Stimulated activated naive B cell treated with anti-CD40 and anti-IgM and Interleukin-4, amounts not matched to agents 10 μg/mL and 1 μg/mL and 100 μg/mL, for 72 hours (primary cell): ENCODE measurements at regions not wholly inside any gene's neighbourhood (a gene's known extent, or its start where the extent isn't known, plus 50 kb on each side); places are given as distances from the start of the nearest gene placed in this dataset.

Source experiments
- ATAC-seq, 2 donors: fragments of 150-1000 bp; cut with Tn5 transposase; replicated peaks; 2 replicates each; pipeline ENCODE4 v1.10.0; 2021; ENCODE audit warnings: moderate library complexity in 1 of 2
- DNase-seq: peaks from one replicate; pipeline ENCODE4 v3.0.0; 2021
- H3K27ac Mint-ChIP-seq: one replicate; pipeline ENCODE4 v1.8.0; 2022; ENCODE audit warnings: mild to moderate bottlenecking, mixed read lengths
- H3K27me3 Mint-ChIP-seq, 2 donors: one replicate each; pipeline ENCODE4 v1.8.0; 2022; ENCODE audit warnings: mixed read lengths in 2 of 2
- H3K36me3 Mint-ChIP-seq, 2 donors: one replicate each; pipeline ENCODE4 v1.8.0; 2022; ENCODE audit warnings: mixed read lengths in 2 of 2, mild to moderate bottlenecking in 1 of 2
- H3K4me1 Mint-ChIP-seq, 2 donors: one replicate each; pipeline ENCODE4 v1.8.0; 2022; ENCODE audit warnings: mixed read lengths in 2 of 2, mild to moderate bottlenecking in 1 of 2
- H3K4me3 Mint-ChIP-seq, 2 donors: one replicate each; pipeline ENCODE4 v1.8.0; 2022; ENCODE audit warnings: mild to moderate bottlenecking in 2 of 2, mixed read lengths in 2 of 2, moderate library complexity in 1 of 2
- H3K9me3 Mint-ChIP-seq, 2 donors: one replicate each; pipeline ENCODE4 v1.8.0; 2022; ENCODE audit warnings: mixed read lengths in 2 of 2, mild to moderate bottlenecking in 1 of 2

DNA sequence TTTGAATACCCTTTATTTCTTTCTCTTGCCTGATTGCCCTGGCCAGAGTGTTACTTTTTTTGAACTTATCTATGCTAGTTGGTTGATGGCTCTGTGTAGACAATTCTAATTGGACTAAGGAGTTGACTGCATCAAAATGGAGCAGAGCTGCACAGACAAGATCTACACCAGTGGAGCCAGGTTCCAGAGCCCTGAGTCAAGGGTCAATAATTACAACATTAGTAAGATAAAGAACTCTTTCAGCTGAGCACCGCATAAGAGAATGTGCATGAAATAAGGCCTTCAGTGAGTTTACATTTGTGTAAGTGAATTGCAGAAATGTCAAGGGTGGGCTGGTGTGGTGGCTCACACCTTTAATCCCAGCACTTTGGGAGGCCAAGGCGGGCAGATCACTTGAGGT is 599.7 kb upstream of the TENM3 start:
- Mint-ChIP-seq H3K27me3 (no peaks in the 10 kb centered on the region), H3K9me3 (peaks cover 4 to 7% of the 10 kb centered on the region in 2 donors), H3K4me3 (no peak overlapping the region), H3K36me3 (no peaks in the 10 kb centered on the region), H3K4me1 (no peaks in the 10 kb centered on the region), H3K27ac (no peak overlapping the region)
- DNase-seq (no peak), ATAC-seq (no peak)

DNA sequence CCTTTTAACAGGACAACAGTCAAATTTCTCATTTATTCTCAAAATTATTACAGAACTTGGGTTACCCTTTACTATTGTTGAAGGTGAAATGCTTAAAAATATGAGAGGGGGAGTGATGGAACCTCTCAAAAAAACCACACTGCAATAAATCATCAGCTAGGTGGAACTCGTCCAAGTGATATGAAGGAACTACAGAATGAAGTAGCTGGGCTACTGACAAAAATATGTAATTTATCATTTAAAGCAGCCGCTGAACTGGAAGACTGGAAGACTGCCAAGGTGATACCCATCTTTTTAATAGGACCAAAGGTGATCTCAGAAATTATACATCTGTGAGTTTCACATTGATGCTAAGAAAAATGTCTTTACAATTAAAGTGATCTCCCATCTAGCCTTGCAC is 597.7 kb upstream of the TENM3 start:
- Mint-ChIP-seq H3K27me3 (no peaks in the 10 kb centered on the region), H3K9me3 (peaks cover 4 to 11% of the 10 kb centered on the region in 2 donors), H3K4me1 (no peaks in the 10 kb centered on the region), H3K36me3 (no peaks in the 10 kb centered on the region), H3K4me3 (no peak overlapping the region), H3K27ac (no peak overlapping the region)
- ATAC-seq (no peak), DNase-seq (no peak)

DNA sequence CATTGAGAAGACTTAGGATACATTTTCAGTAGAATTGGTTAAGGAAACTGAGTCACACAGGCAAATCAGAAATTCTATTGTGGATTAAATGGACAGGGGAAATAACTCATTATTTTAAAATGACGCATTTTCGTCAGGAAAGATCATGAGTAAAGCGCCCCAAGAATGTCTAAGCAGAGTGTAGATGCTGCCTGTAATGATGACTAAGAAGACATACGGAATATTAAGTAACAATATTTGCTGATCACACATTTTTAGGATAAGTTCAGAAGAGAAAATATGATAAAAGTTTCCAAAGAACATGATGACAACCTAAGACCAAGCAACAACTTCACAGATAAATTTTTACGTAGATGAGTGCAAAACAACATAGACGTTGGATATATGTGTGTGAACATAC is 596.3 kb upstream of the TENM3 start:
- ATAC-seq (no peak), DNase-seq (no peak)
- no peak overlapping the region for H3K4me3 Mint-ChIP-seq
- no peaks in the 10 kb centered on the region for H3K4me1 Mint-ChIP-seq
- no peak overlapping the region for H3K27ac Mint-ChIP-seq
- H3K36me3 Mint-ChIP-seq, result no peaks in the 10 kb centered on the region
- H3K27me3 Mint-ChIP-seq, result no peaks in the 10 kb centered on the region
- peaks cover 4 to 9% of the 10 kb centered on the region in 2 donors for H3K9me3 Mint-ChIP-seq

DNA sequence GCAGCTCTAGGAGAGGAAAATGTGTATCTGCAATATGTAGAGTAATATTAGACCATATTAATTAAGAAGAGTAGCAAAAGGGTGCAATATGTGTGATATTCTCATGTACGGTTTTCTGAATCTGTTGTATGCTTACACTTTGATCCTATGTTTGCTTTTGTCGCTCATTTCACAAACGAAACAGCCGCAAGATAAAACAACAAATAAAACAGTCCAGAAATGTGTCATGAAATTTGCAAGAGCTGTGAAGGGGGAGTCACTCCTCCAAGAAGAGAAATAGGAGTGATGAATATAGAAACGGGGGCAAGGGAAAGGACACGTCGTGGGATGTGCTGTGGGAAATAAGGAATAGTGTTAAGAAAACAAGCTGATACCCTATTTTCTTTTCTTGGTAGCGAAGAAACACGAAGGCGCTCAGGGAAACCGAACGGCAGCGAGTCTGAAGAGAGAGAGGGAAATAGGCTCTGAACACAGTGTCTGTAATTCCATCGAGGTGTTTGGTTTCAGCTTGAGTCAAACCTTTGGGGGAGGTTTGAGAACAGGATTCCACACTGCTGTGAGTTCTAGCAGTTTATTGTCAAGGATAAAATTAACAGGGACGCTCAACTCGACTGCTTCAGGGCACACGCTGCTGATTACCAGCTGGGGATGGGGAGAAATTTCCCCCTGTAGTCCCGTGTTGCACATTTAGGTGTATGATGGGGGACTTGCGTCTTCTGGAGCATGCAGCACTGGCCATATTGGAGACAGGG is 595.6 kb upstream of the TENM3 start:
- Mint-ChIP-seq H3K27ac (no peak overlapping the region), H3K4me1 (no peaks in the 10 kb centered on the region), H3K27me3 (no peaks in the 10 kb centered on the region), H3K9me3 (peaks cover 4 to 9% of the 10 kb centered on the region in 2 donors), H3K36me3 (no peaks in the 10 kb centered on the region), H3K4me3 (no peak overlapping the region)
- DNase-seq, result no peak
- ATAC-seq, result no peak

DNA sequence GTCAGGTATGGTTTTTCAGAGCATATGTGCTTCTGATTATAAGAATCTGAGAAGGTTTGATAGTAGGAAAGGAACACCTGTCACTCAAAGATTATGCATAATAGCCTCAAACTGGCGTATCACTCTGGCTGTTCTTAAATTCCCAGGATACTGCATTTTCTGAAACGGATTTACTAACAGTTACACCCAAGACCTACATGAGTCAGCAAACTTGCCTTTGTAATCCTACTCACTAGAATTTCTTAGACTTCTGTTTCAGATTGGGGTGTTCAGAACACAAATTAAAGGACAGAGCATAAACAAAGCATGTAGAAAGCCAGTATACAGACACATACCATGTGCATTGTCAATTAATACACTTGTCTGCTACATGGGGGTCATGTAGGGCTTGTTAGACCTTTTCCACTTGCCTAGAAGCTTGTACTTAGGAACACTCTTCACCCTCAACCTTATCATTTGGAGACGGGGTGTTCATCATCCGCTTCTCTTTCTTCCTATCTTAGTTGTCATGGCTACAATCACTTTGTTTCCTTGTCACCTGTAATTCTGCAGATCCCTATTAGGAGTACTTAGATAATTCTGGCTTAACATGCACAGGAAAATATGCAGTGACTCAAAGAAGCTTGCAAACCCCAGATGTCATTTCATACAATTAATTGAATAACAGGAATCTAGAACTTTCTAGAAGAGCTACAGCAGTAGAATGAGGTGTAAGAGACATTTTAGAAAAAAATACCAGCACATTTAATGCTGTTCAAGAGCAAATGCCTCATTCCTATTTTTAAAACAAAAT is 593.0 kb upstream of the TENM3 start:
- Mint-ChIP-seq H3K4me3 (no peak overlapping the region), H3K9me3 (peaks cover 7 to 8% of the 10 kb centered on the region in 2 donors), H3K4me1 (no peaks in the 10 kb centered on the region), H3K27ac (no peak overlapping the region), H3K36me3 (no peaks in the 10 kb centered on the region), H3K27me3 (no peaks in the 10 kb centered on the region)
- ATAC-seq (no peak), DNase-seq (no peak)

DNA sequence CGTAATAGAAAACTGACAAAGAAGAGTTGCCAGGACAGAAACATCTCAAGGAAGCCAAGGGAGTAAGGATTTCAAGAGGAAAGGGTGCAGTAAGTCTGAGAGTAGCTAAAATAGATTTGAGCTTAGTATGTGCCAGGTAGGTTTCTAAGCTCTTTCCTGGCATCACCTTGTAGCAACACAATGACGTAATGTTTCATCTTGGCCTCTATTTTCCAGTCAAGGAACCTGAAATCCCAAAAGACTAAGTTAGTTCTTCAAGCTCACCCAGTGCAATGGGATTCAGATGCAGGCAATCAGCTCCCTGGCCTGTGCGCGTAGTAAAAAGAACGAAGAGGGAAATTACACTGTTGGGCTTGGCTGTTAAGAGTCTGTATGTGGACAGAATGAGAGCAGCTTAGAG is 586.5 kb upstream of the TENM3 start:
- H3K27me3 Mint-ChIP-seq, result no peaks in the 10 kb centered on the region
- H3K27ac Mint-ChIP-seq, result no peak overlapping the region
- H3K4me1 Mint-ChIP-seq, result no peaks in the 10 kb centered on the region
- H3K4me3 Mint-ChIP-seq, result no peak overlapping the region
- DNase-seq (no peak), ATAC-seq (no peak)
- no peaks in the 10 kb centered on the region for H3K36me3 Mint-ChIP-seq
- peaks cover 0 to 12% of the 10 kb centered on the region in 2 donors for H3K9me3 Mint-ChIP-seq

DNA sequence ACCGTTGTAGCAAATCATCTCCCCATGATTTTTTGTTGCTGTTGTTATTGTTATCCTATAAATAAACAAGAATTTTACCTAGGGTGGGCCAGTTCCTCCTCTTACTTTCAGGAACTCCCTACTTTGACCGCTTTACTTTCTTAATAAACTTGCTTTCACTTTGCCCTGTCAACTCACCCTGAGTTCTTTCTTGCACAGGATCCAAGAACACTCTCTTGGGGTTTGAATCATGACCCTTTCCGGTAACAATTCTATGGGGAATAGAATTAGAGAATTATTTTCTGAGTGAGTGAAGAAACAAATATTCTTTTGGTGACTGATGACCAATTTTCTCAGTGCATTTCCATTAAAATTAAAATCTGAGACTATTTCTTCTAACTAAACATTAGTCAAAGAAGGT is 584.0 kb upstream of the TENM3 start:
- no peaks in the 10 kb centered on the region for H3K4me1 Mint-ChIP-seq
- no peak for DNase-seq
- H3K9me3 Mint-ChIP-seq, result peaks cover 0 to 8% of the 10 kb centered on the region in 2 donors
- no peak for ATAC-seq
- H3K36me3 Mint-ChIP-seq, result no peaks in the 10 kb centered on the region
- no peak overlapping the region for H3K4me3 Mint-ChIP-seq
- H3K27me3 Mint-ChIP-seq, result no peaks in the 10 kb centered on the region
- no peak overlapping the region for H3K27ac Mint-ChIP-seq

DNA sequence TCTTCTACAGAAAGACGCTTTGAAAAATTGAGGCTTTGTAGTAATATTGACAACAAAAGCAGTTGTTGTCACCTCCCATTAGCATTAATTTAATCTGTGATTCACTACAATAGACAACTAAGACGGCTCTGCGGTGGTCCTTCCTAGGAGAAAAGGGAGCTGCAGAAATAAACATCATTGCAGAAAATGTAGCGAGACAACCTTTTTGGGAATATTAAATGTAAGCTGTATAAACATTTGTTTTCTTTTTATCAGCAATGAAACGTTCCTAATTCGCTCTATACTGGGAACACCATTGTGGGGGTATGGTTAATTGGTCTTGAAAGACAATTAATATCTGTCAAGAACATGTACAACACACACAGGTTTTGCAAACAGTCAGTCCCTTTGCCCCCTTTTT is 583.3 kb upstream of the TENM3 start:
- no peak overlapping the region for H3K27ac Mint-ChIP-seq
- peaks cover 0 to 7% of the 10 kb centered on the region in 2 donors for H3K9me3 Mint-ChIP-seq
- DNase-seq, result no peak
- H3K4me1 Mint-ChIP-seq, result no peaks in the 10 kb centered on the region
- no peak for ATAC-seq
- H3K27me3 Mint-ChIP-seq, result no peaks in the 10 kb centered on the region
- no peak overlapping the region for H3K4me3 Mint-ChIP-seq
- no peaks in the 10 kb centered on the region for H3K36me3 Mint-ChIP-seq

DNA sequence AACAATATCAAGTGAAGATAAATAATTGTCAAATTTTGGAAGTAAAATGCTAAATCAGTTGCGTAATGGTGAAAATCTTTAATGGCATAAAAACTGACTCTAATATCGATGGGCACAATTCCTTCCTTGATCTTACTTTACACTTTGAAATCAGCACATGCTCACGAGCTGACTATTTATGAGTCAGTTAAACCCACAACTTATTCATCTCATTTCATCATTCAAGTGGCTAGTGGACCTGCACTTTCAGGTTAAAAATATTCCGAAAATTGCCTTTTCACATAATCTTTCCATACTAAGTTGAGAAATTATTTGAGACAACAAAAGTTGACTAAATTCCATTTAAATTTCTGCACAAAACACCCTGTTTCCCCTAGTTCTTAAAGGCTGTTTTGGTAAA is 582.1 kb upstream of the TENM3 start:
- H3K4me1 Mint-ChIP-seq, result no peaks in the 10 kb centered on the region
- no peaks in the 10 kb centered on the region for H3K36me3 Mint-ChIP-seq
- H3K27me3 Mint-ChIP-seq, result no peaks in the 10 kb centered on the region
- no peak for DNase-seq
- H3K4me3 Mint-ChIP-seq, result no peak overlapping the region
- peaks cover 0 to 3% of the 10 kb centered on the region in 2 donors for H3K9me3 Mint-ChIP-seq
- no peak overlapping the region for H3K27ac Mint-ChIP-seq
- no peak for ATAC-seq

DNA sequence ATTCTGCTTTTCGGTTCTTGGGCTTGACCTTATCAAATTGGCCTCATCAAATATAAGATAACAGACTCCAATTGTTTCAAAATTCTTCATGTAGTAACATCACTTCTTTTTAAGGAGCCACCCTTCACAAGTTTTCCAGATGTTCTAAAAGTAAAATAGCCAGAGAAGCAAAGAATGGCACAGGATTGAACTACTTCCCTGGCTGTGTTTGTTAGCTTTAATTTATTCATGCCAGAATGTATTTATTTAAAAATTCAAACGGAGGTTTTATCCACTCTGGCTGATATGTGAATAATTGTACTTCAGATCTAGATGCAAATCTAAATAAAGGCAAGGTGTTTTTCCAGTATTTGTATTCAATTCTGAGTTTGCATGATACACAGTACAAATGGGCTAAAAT is 581.3 kb upstream of the TENM3 start:
- Mint-ChIP-seq H3K27ac (no peak overlapping the region), H3K4me3 (no peak overlapping the region), H3K36me3 (no peaks in the 10 kb centered on the region), H3K4me1 (no peaks in the 10 kb centered on the region), H3K27me3 (no peaks in the 10 kb centered on the region), H3K9me3 (no peaks in the 10 kb centered on the region)
- DNase-seq, result no peak
- no peak for ATAC-seq

DNA sequence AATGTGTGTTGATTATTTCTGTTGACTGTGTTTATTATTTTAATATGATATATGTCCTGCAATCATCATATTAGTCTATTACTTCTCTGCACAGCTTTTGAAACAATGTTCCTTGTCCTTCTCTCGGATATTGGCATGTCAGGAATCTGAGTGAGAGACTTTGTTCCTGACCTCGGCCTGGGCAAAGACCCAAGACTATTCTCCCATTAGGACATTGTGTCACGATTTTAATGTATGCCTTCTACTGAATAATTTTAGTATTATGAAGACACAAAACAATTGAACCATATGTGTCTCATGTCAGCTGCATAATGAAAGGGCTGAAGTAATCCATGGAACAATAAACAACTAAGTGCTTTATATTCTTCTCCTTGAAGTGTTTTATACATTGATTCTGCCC is 580.8 kb upstream of the TENM3 start:
- Mint-ChIP-seq H3K4me1 (no peaks in the 10 kb centered on the region), H3K36me3 (no peaks in the 10 kb centered on the region), H3K27ac (no peak overlapping the region), H3K4me3 (no peak overlapping the region), H3K9me3 (no peaks in the 10 kb centered on the region), H3K27me3 (no peaks in the 10 kb centered on the region)
- no peak for ATAC-seq
- DNase-seq, result no peak

DNA sequence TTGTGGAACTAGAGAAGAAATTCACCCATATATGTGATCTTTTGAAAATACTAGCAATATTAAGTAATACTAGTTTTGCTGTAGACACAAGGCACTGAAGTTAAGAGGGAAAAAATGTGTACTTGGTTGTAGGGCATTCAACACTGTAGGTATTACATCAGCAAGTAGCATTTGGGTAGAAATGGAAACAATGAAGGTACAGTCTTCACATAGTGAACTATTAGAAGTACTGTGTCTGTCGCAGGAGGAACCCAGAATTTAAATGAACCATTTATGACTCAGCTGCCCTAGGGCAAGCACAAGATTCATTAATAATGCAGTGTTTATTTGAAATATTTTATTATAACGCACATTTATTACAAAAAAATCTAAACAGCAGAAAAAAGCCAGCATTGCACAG is 572.7 kb upstream of the TENM3 start:
- no peaks in the 10 kb centered on the region for H3K4me1 Mint-ChIP-seq
- no peak overlapping the region for H3K27ac Mint-ChIP-seq
- no peaks in the 10 kb centered on the region for H3K9me3 Mint-ChIP-seq
- ATAC-seq (no peak), DNase-seq (no peak)
- H3K36me3 Mint-ChIP-seq, result no peaks in the 10 kb centered on the region
- no peaks in the 10 kb centered on the region for H3K27me3 Mint-ChIP-seq
- no peak overlapping the region for H3K4me3 Mint-ChIP-seq

DNA sequence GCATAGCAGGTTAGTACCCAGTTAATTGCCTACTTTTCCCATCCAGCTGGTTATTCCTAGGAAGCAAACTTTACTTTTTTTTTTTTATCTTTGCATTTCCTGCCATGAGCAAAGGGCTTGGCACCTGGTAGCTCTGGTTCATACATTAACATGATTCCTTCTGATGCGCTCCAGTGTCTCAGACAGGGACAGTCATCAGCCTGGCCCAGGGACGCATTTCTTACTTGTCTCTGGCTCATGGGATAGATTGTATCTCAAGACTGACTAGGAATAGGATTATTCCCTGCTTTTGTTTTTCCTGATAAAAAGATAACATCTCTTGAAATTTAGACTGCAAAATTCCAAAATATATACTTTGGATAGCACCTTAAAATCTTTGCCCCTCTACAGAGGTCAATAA is 571.5 kb upstream of the TENM3 start:
- Mint-ChIP-seq H3K4me3 (no peak overlapping the region), H3K36me3 (no peaks in the 10 kb centered on the region), H3K9me3 (no peaks in the 10 kb centered on the region), H3K27me3 (no peaks in the 10 kb centered on the region), H3K27ac (no peak overlapping the region), H3K4me1 (no peaks in the 10 kb centered on the region)
- no peak for ATAC-seq
- DNase-seq, result no peak

DNA sequence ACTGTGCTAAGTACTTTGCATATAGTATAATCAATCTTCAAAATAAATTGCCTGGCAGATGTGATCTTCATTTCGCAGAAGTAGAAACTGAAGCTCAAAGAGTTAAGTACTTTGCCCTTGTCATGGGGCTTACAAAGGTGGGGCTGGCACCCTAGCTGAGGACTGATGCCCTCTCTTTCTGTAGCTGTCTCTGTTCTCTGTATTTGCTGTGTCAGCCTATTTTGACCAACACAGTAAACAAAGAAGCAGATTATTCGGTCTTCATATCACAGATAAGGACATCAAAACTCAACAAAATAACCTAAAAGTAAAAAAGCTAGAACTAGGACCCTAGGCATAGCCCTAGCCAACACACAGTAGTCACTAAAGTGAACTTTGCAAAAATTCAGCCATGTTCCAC is 570.5 kb upstream of the TENM3 start:
- H3K4me3 Mint-ChIP-seq, result no peak overlapping the region
- no peaks in the 10 kb centered on the region for H3K4me1 Mint-ChIP-seq
- ATAC-seq (no peak), DNase-seq (no peak)
- H3K27ac Mint-ChIP-seq, result no peak overlapping the region
- no peaks in the 10 kb centered on the region for H3K36me3 Mint-ChIP-seq
- H3K9me3 Mint-ChIP-seq, result peaks cover 0 to 4% of the 10 kb centered on the region in 2 donors
- no peaks in the 10 kb centered on the region for H3K27me3 Mint-ChIP-seq

DNA sequence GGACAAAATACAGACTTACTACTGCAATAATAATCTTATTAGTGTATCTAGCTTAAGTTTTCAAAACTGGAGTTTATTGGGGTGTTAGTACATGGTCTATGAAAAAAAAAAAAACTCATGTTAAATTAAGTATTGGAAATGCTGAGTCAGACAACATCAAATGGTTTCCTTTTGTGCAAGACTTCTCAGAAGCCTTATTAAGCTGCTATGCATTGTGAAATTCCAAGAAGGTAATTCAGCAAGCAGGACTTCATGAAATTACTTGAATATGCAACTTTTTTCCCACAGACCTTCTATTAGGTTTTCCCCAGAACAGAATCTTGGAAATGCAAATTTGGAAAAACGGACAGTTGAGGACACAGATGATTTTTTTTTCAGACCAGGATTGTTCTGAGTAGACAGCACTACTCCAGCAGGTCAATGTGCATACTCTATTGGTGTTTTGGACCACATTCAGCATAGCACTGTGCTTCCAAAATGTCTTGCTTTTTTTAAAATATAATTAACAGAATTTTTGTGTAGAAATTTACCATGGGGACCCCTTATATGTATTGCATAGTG is 568.8 kb upstream of the TENM3 start:
- Mint-ChIP-seq H3K36me3 (no peaks in the 10 kb centered on the region), H3K27me3 (no peaks in the 10 kb centered on the region), H3K9me3 (peaks cover 0 to 4% of the 10 kb centered on the region in 2 donors), H3K27ac (no peak overlapping the region), H3K4me1 (no peaks in the 10 kb centered on the region), H3K4me3 (no peak overlapping the region)
- DNase-seq, result no peak
- no peak for ATAC-seq
